ENCODE measurements at regions not wholly inside any gene's neighbourhood (a gene's known extent, or its start where the extent isn't known, plus 50 kb on each side); places are given as distances from the start of the nearest gene placed in this dataset.

DNA sequence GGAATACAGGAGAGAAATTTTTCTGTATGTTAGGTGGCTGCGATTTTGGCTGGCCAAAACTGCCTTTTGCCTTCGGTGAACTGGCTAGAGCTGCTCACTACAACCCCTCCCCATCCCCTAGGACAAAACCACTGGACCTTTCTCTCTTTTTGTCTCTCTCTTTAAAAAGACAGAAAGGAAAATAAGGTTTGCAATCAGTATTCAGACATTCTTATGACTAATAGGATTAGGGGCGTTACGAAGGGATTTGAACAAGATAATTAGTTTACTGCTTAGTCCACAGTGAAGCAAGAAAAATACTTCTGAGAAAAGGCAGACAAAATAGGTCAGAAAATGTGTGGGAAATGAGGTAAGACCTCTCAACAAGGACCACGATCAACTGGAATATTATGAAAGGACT, 180.4 kb downstream of the SLIT2 start:
- Mint-ChIP-seq H3K36me3 (ENCODE audit: low read depth) (no peaks in the 10 kb centered on the region), H3K27me3 (ENCODE audit: insufficient read depth, low read depth, poor library complexity) (no peaks in the 10 kb centered on the region), H3K9me3 (no peaks in the 10 kb centered on the region), H3K4me1 (peaks cover 8% of the 10 kb centered on the region; the same call in 2 of the 3 replicates), H3K27ac (peak overlapping the region; percentile 23; the same call in 1 of the 2 replicates), H3K4me3 (no peak overlapping the region)
- H2AFZ ChIP-seq: no peak overlapping the region
- H3K79me2 ChIP-seq (replicated peaks; ENCODE audit: insufficient read depth): no peaks in the 10 kb centered on the region
- TF ChIP-seq STAT1 (IDR thresholded peaks at IDR 0.05; ENCODE audit: unreplicated experiment) (no peak), ZNF114 (CRISPR knock-in tag; IDR thresholded peaks at IDR 0.05) (no peak), NANOG (IDR thresholded peaks at IDR 0.05; ENCODE audit: borderline replicate concordance) (no peak), ZNF331 (CRISPR knock-in tag; IDR thresholded peaks at IDR 0.05; ENCODE audit: low read depth) (no peak)
- TF ChIP-seq, protein P1, sequence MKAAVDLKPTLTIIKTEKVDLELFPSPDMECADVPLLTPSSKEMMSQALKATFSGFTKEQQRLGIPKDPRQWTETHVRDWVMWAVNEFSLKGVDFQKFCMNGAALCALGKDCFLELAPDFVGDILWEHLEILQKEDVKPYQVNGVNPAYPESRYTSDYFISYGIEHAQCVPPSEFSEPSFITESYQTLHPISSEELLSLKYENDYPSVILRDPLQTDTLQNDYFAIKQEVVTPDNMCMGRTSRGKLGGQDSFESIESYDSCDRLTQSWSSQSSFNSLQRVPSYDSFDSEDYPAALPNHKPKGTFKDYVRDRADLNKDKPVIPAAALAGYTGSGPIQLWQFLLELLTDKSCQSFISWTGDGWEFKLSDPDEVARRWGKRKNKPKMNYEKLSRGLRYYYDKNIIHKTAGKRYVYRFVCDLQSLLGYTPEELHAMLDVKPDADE (IDR thresholded peaks at IDR 0.05): no peak
- DNase-seq (ENCODE audit: low spot score) (no peak), ATAC-seq (no peak)
- H4K20me1 ChIP-seq (replicated peaks; ENCODE audit: insufficient read depth): no peaks in the 10 kb centered on the region
- no peaks in the 10 kb centered on the region for H3K9me2 ChIP-seq (ENCODE audit: insufficient read depth)
- H3K4me2 ChIP-seq: no peak overlapping the region
- no peak overlapping the region for H3K4me3 ChIP-seq
- no peak overlapping the region for H3K27ac ChIP-seq (ENCODE audit: low read depth)
- H3K27me3 ChIP-seq (ENCODE audit: insufficient read depth): no peaks in the 10 kb centered on the region
- H3F3A ChIP-seq (replicated peaks; ENCODE audit: low read depth): no peaks in the 10 kb centered on the region
- no peaks in the 10 kb centered on the region for H3K36me3 ChIP-seq (ENCODE audit: insufficient read depth)
- H3K4me1 ChIP-seq (ENCODE audit: insufficient read depth): no peaks in the 10 kb centered on the region

DNA sequence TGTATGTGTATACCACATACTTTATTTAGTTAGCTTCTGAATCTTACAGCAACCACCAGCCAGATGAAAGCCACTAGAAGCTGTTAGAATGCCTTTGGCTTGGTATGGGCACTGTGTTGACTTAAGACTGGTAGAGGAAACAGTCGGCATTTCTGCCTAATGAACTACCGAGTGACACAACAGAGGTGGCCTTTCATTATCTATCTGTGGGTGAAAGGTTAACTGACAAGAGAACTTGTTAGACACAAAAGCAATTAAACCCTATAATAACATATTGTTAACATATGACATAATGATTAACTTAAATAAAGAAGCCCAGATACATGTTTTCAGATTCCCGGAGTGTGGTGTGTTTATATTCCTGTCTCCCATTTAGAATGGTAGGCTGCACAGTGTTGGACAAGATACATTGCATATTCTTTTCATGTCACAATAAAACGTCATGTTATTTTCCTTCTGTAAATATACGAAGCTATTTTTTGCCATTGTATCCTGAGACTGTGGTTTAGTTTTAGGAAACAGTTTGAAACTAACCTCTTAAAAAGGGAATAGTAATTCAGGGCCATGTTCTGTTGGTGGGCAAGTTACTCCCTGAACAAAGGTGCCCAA, 181.5 kb downstream of the SLIT2 start:
- Histone ChIP-seq H3K79me2 (replicated peaks; ENCODE audit: insufficient read depth) (no peaks in the 10 kb centered on the region), H3F3A (replicated peaks; ENCODE audit: low read depth) (no peaks in the 10 kb centered on the region), H3K4me2 (no peak overlapping the region), H3K9me2 (ENCODE audit: insufficient read depth) (no peaks in the 10 kb centered on the region), H2AFZ (no peak overlapping the region), H3K36me3 (ENCODE audit: insufficient read depth) (no peaks in the 10 kb centered on the region), H3K4me1 (ENCODE audit: insufficient read depth) (no peaks in the 10 kb centered on the region), H4K20me1 (replicated peaks; ENCODE audit: insufficient read depth) (no peaks in the 10 kb centered on the region), H3K27ac (ENCODE audit: low read depth) (no peak overlapping the region), H3K4me3 (no peak overlapping the region), H3K27me3 (ENCODE audit: insufficient read depth) (no peaks in the 10 kb centered on the region)
- H3K36me3 Mint-ChIP-seq (ENCODE audit: low read depth): no peaks in the 10 kb centered on the region
- H3K27me3 Mint-ChIP-seq (ENCODE audit: insufficient read depth, low read depth, poor library complexity): no peaks in the 10 kb centered on the region
- H3K4me1 Mint-ChIP-seq: peaks cover 8% of the 10 kb centered on the region
- no peaks in the 10 kb centered on the region; the same call in 2 of the 3 replicates for H3K9me3 Mint-ChIP-seq
- H3K4me3 Mint-ChIP-seq: no peak overlapping the region
- ATAC-seq: no peak
- DNase-seq (ENCODE audit: low spot score): no peak
- H3K27ac Mint-ChIP-seq: no peak overlapping the region
- no peak for TF ChIP-seq ZNF114 (CRISPR knock-in tag; IDR thresholded peaks at IDR 0.05)
- TF ChIP-seq, protein P2, sequence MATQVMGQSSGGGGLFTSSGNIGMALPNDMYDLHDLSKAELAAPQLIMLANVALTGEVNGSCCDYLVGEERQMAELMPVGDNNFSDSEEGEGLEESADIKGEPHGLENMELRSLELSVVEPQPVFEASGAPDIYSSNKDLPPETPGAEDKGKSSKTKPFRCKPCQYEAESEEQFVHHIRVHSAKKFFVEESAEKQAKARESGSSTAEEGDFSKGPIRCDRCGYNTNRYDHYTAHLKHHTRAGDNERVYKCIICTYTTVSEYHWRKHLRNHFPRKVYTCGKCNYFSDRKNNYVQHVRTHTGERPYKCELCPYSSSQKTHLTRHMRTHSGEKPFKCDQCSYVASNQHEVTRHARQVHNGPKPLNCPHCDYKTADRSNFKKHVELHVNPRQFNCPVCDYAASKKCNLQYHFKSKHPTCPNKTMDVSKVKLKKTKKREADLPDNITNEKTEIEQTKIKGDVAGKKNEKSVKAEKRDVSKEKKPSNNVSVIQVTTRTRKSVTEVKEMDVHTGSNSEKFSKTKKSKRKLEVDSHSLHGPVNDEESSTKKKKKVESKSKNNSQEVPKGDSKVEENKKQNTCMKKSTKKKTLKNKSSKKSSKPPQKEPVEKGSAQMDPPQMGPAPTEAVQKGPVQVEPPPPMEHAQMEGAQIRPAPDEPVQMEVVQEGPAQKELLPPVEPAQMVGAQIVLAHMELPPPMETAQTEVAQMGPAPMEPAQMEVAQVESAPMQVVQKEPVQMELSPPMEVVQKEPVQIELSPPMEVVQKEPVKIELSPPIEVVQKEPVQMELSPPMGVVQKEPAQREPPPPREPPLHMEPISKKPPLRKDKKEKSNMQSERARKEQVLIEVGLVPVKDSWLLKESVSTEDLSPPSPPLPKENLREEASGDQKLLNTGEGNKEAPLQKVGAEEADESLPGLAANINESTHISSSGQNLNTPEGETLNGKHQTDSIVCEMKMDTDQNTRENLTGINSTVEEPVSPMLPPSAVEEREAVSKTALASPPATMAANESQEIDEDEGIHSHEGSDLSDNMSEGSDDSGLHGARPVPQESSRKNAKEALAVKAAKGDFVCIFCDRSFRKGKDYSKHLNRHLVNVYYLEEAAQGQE (IDR thresholded peaks at IDR 0.05; ENCODE audit: unreplicated experiment): no peak
- TF ChIP-seq EZH2phosphoT487 (IDR thresholded peaks at IDR 0.05; ENCODE audit: unreplicated experiment): no peak
- TF ChIP-seq CREB1 (CRISPR knock-in tag; IDR thresholded peaks at IDR 0.05; ENCODE audit: low read depth): no peak
- TF ChIP-seq, protein P1 (IDR thresholded peaks at IDR 0.05): no peak
- TF ChIP-seq JUNB (IDR thresholded peaks at IDR 0.05; ENCODE audit: unreplicated experiment): no peak
- TF ChIP-seq NANOG (IDR thresholded peaks at IDR 0.05; ENCODE audit: borderline replicate concordance): no peak
- no peak for TF ChIP-seq EZH2 (IDR thresholded peaks at IDR 0.05; ENCODE audit: low read depth, unreplicated experiment)
- no peak for TF ChIP-seq STAT1 (IDR thresholded peaks at IDR 0.05; ENCODE audit: unreplicated experiment)
- TF ChIP-seq ZNF331 (CRISPR knock-in tag; IDR thresholded peaks at IDR 0.05; ENCODE audit: low read depth): no peak

Measured in GM23338 (cell line).